Heart left ventricle (tissue), 13 donors: ENCODE measurements at regions not wholly inside any gene's neighbourhood (a gene's known extent, or its start where the extent isn't known, plus 50 kb on each side); places are given as distances from the start of the nearest gene placed in this dataset.

Experiments
- POLR2A ChIP-seq, 2 donors: fragments of 450-650 bp; IDR thresholded peaks; one replicate each; pipeline ENCODE4 v1.6.1; 2017; ENCODE audit warnings: antibody characterized with exemption in 2 of 2, mild to moderate bottlenecking in 2 of 2, moderate library complexity in 2 of 2
- TF ChIP-seq, protein P1 (sequence below), 12 donors: fragments of 200-600 bp; sonication (generic) in 4 of 12; IDR thresholded peaks; one replicate each; pipeline versions ENCODE4 v1.5.0 to v1.8.0; 2018 to 2022; ENCODE audit warnings: antibody characterized with exemption in 12 of 12, mild to moderate bottlenecking in 5 of 12
- donor health status: ischemic (EF 13 %, LVEDD 7.1; RV severe dilation, severe dysfunction).
- donor health status: DM: no; HTN: yes; CAD: no.
- donor health status: DM: no; HTN: no; CAD: no.
- donor health status: ischemic (EF 25% LVEDD 6.9; RV normal size, moderate dysfunction).
- donor health status: ischemic (EF 25% LVEDD 5.7; RV mildly dilated, moderate dysfunction).
- donor health status: ischemic (EF 35%, LVEDD 5.7; RV mildly dilated, moderate dysfunction).
- donor health status: nonischemic (EF 11% LVEDD 7.7; RV severe dilation, severe dysfunction).
- donor health status: DM: yes; HTN: yes; CAD: no.
- donor health status: PGD.
- donor health status: ischemic (EF 29% LVEDD 5.4; RV normal size, mild dysfunction).
- donor health status: nonischemic (EF 23%, LVEDD 6.1; RV moderate dilation, normal function).

DNA sequence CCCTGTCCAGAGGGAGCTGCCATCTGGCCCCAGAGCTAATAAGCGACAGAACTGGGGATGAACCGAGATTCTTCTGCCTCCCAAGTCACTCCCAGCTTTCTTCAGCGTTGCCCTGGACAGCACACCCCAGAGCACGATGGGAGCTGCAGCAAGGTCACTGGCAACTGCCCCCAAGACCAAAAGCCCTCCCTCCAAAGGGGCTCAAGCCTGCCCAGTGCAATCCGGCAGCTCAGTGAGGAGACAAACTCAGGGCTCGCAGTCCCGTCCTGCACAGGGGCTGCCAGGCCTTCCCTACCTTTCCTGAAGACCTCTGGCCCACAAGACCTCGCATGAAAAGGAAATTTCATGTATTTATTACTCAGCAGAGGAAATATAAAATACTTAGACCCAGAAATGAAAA lies 174.8 kb downstream of the BCOR start:
- TF ChIP-seq, protein P1, sequence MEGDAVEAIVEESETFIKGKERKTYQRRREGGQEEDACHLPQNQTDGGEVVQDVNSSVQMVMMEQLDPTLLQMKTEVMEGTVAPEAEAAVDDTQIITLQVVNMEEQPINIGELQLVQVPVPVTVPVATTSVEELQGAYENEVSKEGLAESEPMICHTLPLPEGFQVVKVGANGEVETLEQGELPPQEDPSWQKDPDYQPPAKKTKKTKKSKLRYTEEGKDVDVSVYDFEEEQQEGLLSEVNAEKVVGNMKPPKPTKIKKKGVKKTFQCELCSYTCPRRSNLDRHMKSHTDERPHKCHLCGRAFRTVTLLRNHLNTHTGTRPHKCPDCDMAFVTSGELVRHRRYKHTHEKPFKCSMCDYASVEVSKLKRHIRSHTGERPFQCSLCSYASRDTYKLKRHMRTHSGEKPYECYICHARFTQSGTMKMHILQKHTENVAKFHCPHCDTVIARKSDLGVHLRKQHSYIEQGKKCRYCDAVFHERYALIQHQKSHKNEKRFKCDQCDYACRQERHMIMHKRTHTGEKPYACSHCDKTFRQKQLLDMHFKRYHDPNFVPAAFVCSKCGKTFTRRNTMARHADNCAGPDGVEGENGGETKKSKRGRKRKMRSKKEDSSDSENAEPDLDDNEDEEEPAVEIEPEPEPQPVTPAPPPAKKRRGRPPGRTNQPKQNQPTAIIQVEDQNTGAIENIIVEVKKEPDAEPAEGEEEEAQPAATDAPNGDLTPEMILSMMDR (IDR thresholded peaks at IDR 0.05), result no peak
- TF ChIP-seq POLR2A (IDR thresholded peaks at IDR 0.05), result no peak
